ENCODE measurements at regions not wholly inside any gene's neighbourhood (a gene's known extent, or its start where the extent isn't known, plus 50 kb on each side); places are given as distances from the start of the nearest gene placed in this dataset.

GRCh38 chr10:52637592-52637991, 135.0 kb downstream of the MBL2 start:
- no peaks in the 10 kb centered on the region for H3K27me3 Mint-ChIP-seq (ENCODE audit: insufficient read depth)
- no peak overlapping the region for H3K4me3 Mint-ChIP-seq
- Histone ChIP-seq H3K27ac (ENCODE audit: low read depth, low read length) (no peak overlapping the region), H3K9me3 (ENCODE audit: control insufficient read depth, low read length) (peaks cover 4% of the 10 kb centered on the region), H3K9ac (ENCODE audit: extremely low read depth, low read length, poor library complexity, severe bottlenecking) (no peak overlapping the region), H3K27me3 (ENCODE audit: control insufficient read depth, insufficient read depth, low read length, poor library complexity, severe bottlenecking) (no peaks in the 10 kb centered on the region), H3K4me3 (ENCODE audit: low read length) (no peak overlapping the region), H3K4me1 (ENCODE audit: control insufficient read depth, insufficient read depth, low read length) (no peaks in the 10 kb centered on the region), H3K36me3 (ENCODE audit: control insufficient read depth, insufficient read depth, low read length) (no peaks in the 10 kb centered on the region)
- peaks cover 5% of the 10 kb centered on the region for H3K4me1 Mint-ChIP-seq
- DNase-seq = no peak
- TF ChIP-seq, protein P1, sequence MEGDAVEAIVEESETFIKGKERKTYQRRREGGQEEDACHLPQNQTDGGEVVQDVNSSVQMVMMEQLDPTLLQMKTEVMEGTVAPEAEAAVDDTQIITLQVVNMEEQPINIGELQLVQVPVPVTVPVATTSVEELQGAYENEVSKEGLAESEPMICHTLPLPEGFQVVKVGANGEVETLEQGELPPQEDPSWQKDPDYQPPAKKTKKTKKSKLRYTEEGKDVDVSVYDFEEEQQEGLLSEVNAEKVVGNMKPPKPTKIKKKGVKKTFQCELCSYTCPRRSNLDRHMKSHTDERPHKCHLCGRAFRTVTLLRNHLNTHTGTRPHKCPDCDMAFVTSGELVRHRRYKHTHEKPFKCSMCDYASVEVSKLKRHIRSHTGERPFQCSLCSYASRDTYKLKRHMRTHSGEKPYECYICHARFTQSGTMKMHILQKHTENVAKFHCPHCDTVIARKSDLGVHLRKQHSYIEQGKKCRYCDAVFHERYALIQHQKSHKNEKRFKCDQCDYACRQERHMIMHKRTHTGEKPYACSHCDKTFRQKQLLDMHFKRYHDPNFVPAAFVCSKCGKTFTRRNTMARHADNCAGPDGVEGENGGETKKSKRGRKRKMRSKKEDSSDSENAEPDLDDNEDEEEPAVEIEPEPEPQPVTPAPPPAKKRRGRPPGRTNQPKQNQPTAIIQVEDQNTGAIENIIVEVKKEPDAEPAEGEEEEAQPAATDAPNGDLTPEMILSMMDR (conservative IDR thresholded peaks at IDR 0.05) = no peak
- no peaks in the 10 kb centered on the region for H3K36me3 Mint-ChIP-seq (ENCODE audit: low read depth)
- no peaks in the 10 kb centered on the region for H3K9me3 Mint-ChIP-seq
- 100% methylated on average over 1 of the region's 1 CpG; no CpG with 5 or more reads in 1 of the 2 experiments for WGBS, 2 experiments (ENCODE audit: insufficient coverage in 1 of 2, insufficient read length in 1 of 2)
- no peak overlapping the region for H3K27ac Mint-ChIP-seq

DNA sequence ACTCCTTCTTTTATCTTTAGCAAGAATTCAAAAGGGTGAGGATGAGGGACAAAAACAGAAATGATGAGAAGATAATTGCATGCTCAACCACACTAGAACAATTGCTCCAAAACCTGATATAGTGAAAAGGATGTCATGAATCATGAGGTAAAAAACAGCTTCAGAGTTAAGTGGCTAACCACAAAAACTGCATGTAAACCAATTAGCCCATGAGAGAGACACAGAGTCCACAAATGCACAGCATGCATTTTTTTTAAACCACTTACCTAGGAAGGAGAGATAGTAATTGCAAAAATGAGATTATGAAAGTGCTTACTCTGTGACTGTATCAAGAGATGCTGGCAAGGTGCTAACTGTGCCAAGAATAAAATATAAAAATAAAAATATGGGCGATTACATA, 132.9 kb downstream of the MBL2 start:
- Histone ChIP-seq H3K4me1 (ENCODE audit: control insufficient read depth, insufficient read depth, low read length) (no peaks in the 10 kb centered on the region), H3K4me3 (ENCODE audit: low read length) (no peak overlapping the region), H3K9ac (ENCODE audit: extremely low read depth, low read length, poor library complexity, severe bottlenecking) (no peak overlapping the region), H3K27ac (ENCODE audit: low read depth, low read length) (no peak overlapping the region), H3K36me3 (ENCODE audit: control insufficient read depth, insufficient read depth, low read length) (no peaks in the 10 kb centered on the region), H3K9me3 (ENCODE audit: control insufficient read depth, low read length) (peaks cover 4% of the 10 kb centered on the region), H3K27me3 (ENCODE audit: control insufficient read depth, insufficient read depth, low read length, poor library complexity, severe bottlenecking) (no peaks in the 10 kb centered on the region)
- Mint-ChIP-seq H3K27me3 (ENCODE audit: insufficient read depth) (no peaks in the 10 kb centered on the region), H3K27ac (no peak overlapping the region), H3K4me3 (no peak overlapping the region), H3K9me3 (no peaks in the 10 kb centered on the region), H3K36me3 (ENCODE audit: low read depth) (no peaks in the 10 kb centered on the region), H3K4me1 (no peaks in the 10 kb centered on the region)
- no CpG with 5 or more reads among the region's 1 CpG for WGBS, 2 experiments (ENCODE audit: insufficient coverage in 1 of 2, insufficient read length in 1 of 2)
- no peak for DNase-seq
- TF ChIP-seq, protein P1 (conservative IDR thresholded peaks at IDR 0.05) = no peak

GRCh38 chr10:52642208-52642607, 130.4 kb downstream of the MBL2 start:
- no peaks in the 10 kb centered on the region for H3K9me3 Mint-ChIP-seq
- Histone ChIP-seq H3K36me3 (ENCODE audit: control insufficient read depth, insufficient read depth, low read length) (no peaks in the 10 kb centered on the region), H3K4me3 (ENCODE audit: low read length) (no peak overlapping the region), H3K9me3 (ENCODE audit: control insufficient read depth, low read length) (no peaks in the 10 kb centered on the region), H3K9ac (ENCODE audit: extremely low read depth, low read length, poor library complexity, severe bottlenecking) (no peak overlapping the region), H3K27me3 (ENCODE audit: control insufficient read depth, insufficient read depth, low read length, poor library complexity, severe bottlenecking) (no peaks in the 10 kb centered on the region), H3K4me1 (ENCODE audit: control insufficient read depth, insufficient read depth, low read length) (no peaks in the 10 kb centered on the region), H3K27ac (ENCODE audit: low read depth, low read length) (no peak overlapping the region)
- TF ChIP-seq, protein P1 (conservative IDR thresholded peaks at IDR 0.05) = no peak
- no peak overlapping the region for H3K4me3 Mint-ChIP-seq
- H3K27ac Mint-ChIP-seq = no peak overlapping the region
- H3K36me3 Mint-ChIP-seq (ENCODE audit: low read depth) = no peaks in the 10 kb centered on the region
- WGBS, 2 experiments (ENCODE audit: insufficient coverage in 1 of 2, insufficient read length in 1 of 2) = 68 to 73% methylated on average over 4 of the region's 4 CpGs
- H3K4me1 Mint-ChIP-seq = peaks cover 7% of the 10 kb centered on the region
- H3K27me3 Mint-ChIP-seq (ENCODE audit: insufficient read depth) = no peaks in the 10 kb centered on the region
- DNase-seq = no peak
